PC-3 (cell line): ENCODE measurements at regions not wholly inside any gene's neighbourhood (a gene's known extent, or its start where the extent isn't known, plus 50 kb on each side); places are given as distances from the start of the nearest gene placed in this dataset.

Experiments
- ATAC-seq: fragments of 200-7000 bp; cut with Tn5 transposase; 2 replicates; pipeline ENCODE4 v1.9.1; 2020; ENCODE audit warnings: mild to moderate bottlenecking, moderate library complexity
- BruUV-seq: library from RNA; stranded (reverse); fragments of 400-500 nt; replicated peaks from 2 replicates; lab custom pipeline; 2021; lab: Mats Ljungman, UMichigan
- CTCF ChIA-PET: fragments of 300-600 bp; sonication (Branson Sonifier 250); formaldehyde crosslinking; loops from one replicate; lab custom pipeline; 2022; ENCODE audit warnings: antibody characterized with exemption; lab: Charles Lee
- POLR2A ChIA-PET: fragments of 300-600 bp; sonication (Branson Sonifier 250); formaldehyde crosslinking; loops from one replicate; lab custom pipeline; 2022; ENCODE audit warnings: antibody characterized with exemption; ENCODE audit not compliant: unreplicated experiment; lab: Charles Lee
- DNase-seq: peaks from one replicate; pipeline ENCODE4 v3.0.0-alpha.2; 2015
- H2AFZ ChIP-seq: fragments of 300-600 bp; sonication (generic); 2 replicates; pipeline ENCODE4 v1.6.0; 2016; ENCODE audit warnings: antibody characterized with exemption, low read length
- H3F3A ChIP-seq: fragments of 300-600 bp; sonication (generic); one replicate; pipeline ENCODE4 v1.6.0; 2017; ENCODE audit warnings: antibody characterized with exemption, low read length, control low read depth, mild to moderate bottlenecking; ENCODE audit not compliant: unreplicated experiment
- H3K27ac ChIP-seq: fragments of 300-600 bp; sonication (generic); 2 replicates; pipeline ENCODE4 v1.5.1; 2016; ENCODE audit warnings: mild to moderate bottlenecking, low read length
- H3K27me3 ChIP-seq: fragments of 300-600 bp; sonication (generic); 2 replicates; pipeline ENCODE4 v1.6.1; 2016; ENCODE audit warnings: low read length, mixed read lengths
- H3K36me3 ChIP-seq: fragments of 300-600 bp; sonication (generic); 2 replicates; pipeline ENCODE4 v1.6.1; 2016; ENCODE audit warnings: low read depth, mixed run types, low read length, mixed read lengths
- H3K4me1 ChIP-seq: fragments of 300-600 bp; sonication (generic); 2 replicates; pipeline ENCODE4 v1.5.1; 2016; ENCODE audit warnings: low read length; ENCODE audit not compliant: insufficient read depth
- H3K4me2 ChIP-seq: fragments of 300-600 bp; sonication (generic); 2 replicates; pipeline ENCODE4 v1.6.0; 2016; ENCODE audit warnings: low read length
- H3K4me3 ChIP-seq: fragments of 300-600 bp; sonication (generic); 2 replicates; pipeline ENCODE4 v1.5.1; 2016; ENCODE audit warnings: mild to moderate bottlenecking, low read length, mixed read lengths
- H3K79me2 ChIP-seq: fragments of 300-600 bp; sonication (generic); 2 replicates; pipeline ENCODE4 v1.6.1; 2017; ENCODE audit warnings: low read length, mixed read lengths
- H3K9ac ChIP-seq: fragments of 300-600 bp; sonication (generic); 2 replicates; pipeline ENCODE4 v1.6.0; 2016; ENCODE audit warnings: mild to moderate bottlenecking, low read length
- H3K9me2 ChIP-seq: fragments of 300-600 bp; sonication (generic); replicated peaks from 2 replicates; pipeline ENCODE4 v1.6.1; 2016; ENCODE audit warnings: mixed run types, low read length, mixed read lengths
- H3K9me3 ChIP-seq: fragments of 300-600 bp; sonication (generic); 2 replicates; pipeline ENCODE4 v1.6.1; 2016; ENCODE audit warnings: low read length, mixed read lengths
- H4K20me1 ChIP-seq: fragments of 300-600 bp; sonication (generic); 2 replicates; pipeline ENCODE4 v1.6.1; 2016; ENCODE audit warnings: low read length, mixed read lengths
- CTCF ChIP-seq: fragments of 300-600 bp; sonication (generic); conservative IDR thresholded peaks from 2 replicates; pipeline ENCODE4 v1.5.1; 2017; ENCODE audit warnings: antibody characterized with exemption, low read depth, mild to moderate bottlenecking, low read length
- EZH2 ChIP-seq: fragments of 300-600 bp; sonication (generic); IDR thresholded peaks from one replicate; pipeline ENCODE4 v1.6.1; 2017; ENCODE audit warnings: antibody characterized with exemption, mild to moderate bottlenecking, low read length; ENCODE audit not compliant: unreplicated experiment
- EZH2phosphoT487 ChIP-seq: fragments of 300-600 bp; sonication (generic); IDR thresholded peaks from 2 replicates; pipeline ENCODE4 v1.6.1; 2018; ENCODE audit warnings: mild to moderate bottlenecking, antibody characterized with exemption, low read length, borderline replicate concordance
- intact Hi-C: fragments of 100-400 bp; cut with micrococcal nuclease; formaldehyde crosslinking; loops from 2 replicates; pipeline ENCODE4 v1.9.0; 2023

GRCh38 chr7:119348491-119348890, 924.5 kb upstream of the KCND2 start:
- ChIA-PET CTCF (no interaction called here), POLR2A (no interaction called here)
- ATAC-seq (no peak), DNase-seq (no peak)
- Histone ChIP-seq H3K27me3 (no peaks in the 10 kb centered on the region), H3K9ac (no peak overlapping the region), H2AFZ (no peak overlapping the region), H3K4me3 (no peak overlapping the region), H3K4me2 (no peak overlapping the region), H3K9me3 (no peaks in the 10 kb centered on the region), H3K27ac (no peak overlapping the region), H3K79me2 (no peaks in the 10 kb centered on the region), H3K9me2 (no peaks in the 10 kb centered on the region), H3F3A (no peaks in the 10 kb centered on the region), H4K20me1 (no peaks in the 10 kb centered on the region), H3K4me1 (no peaks in the 10 kb centered on the region), H3K36me3 (no peaks in the 10 kb centered on the region)
- BruUV-seq: no TSS peak
- TF ChIP-seq CTCF (no peak), EZH2 (no peak), EZH2phosphoT487 (no peak)
- intact Hi-C loops: no loop called here

- Histone ChIP-seq H3K9me2 (no peaks in the 10 kb centered on the region), H2AFZ (no peak overlapping the region), H3K27me3 (no peaks in the 10 kb centered on the region), H4K20me1 (no peaks in the 10 kb centered on the region), H3K4me1 (no peaks in the 10 kb centered on the region), H3K4me3 (no peak overlapping the region), H3K4me2 (no peak overlapping the region), H3K79me2 (no peaks in the 10 kb centered on the region), H3K36me3 (no peaks in the 10 kb centered on the region), H3K9me3 (no peaks in the 10 kb centered on the region), H3F3A (no peaks in the 10 kb centered on the region), H3K27ac (no peak overlapping the region), H3K9ac (no peak overlapping the region)
- intact Hi-C loops: no loop called here
- ATAC-seq (no peak), DNase-seq (no peak)
- ChIA-PET POLR2A (no interaction called here), CTCF (no interaction called here)
- BruUV-seq: no TSS peak
- TF ChIP-seq CTCF: no peak
- TF ChIP-seq EZH2: no peak
- TF ChIP-seq EZH2phosphoT487: no peak
Observed at GRCh38 chr7:119350334-119350733, 922.6 kb upstream of the KCND2 start.

GRCh38 chr7:119351320-119351719, 921.7 kb upstream of the KCND2 start:
- Histone ChIP-seq H3K9me2 (no peaks in the 10 kb centered on the region), H3K27me3 (no peaks in the 10 kb centered on the region), H3K4me1 (no peaks in the 10 kb centered on the region), H3K27ac (no peak overlapping the region), H3F3A (no peaks in the 10 kb centered on the region), H4K20me1 (no peaks in the 10 kb centered on the region), H3K4me2 (no peak overlapping the region), H3K9me3 (no peaks in the 10 kb centered on the region), H3K4me3 (no peak overlapping the region), H3K79me2 (no peaks in the 10 kb centered on the region), H2AFZ (no peak overlapping the region), H3K9ac (no peak overlapping the region), H3K36me3 (no peaks in the 10 kb centered on the region)
- DNase-seq (no peak), ATAC-seq (no peak)
- POLR2A ChIA-PET: no interaction called here
- CTCF ChIA-PET: no interaction called here
- intact Hi-C loops: no loop called here
- BruUV-seq: no TSS peak
- no peak for TF ChIP-seq EZH2phosphoT487
- no peak for TF ChIP-seq CTCF
- TF ChIP-seq EZH2: no peak
